ENCODE measurements at regions not wholly inside any gene's neighbourhood (a gene's known extent, or its start where the extent isn't known, plus 50 kb on each side); places are given as distances from the start of the nearest gene placed in this dataset.

- TF ChIP-seq PAX5 (IDR thresholded peaks at IDR 0.05; ENCODE audit: insufficient read depth, low read length, severe bottlenecking) (no peak), POLR2A (IDR thresholded peaks at IDR 0.05; ENCODE audit: low read depth, low read length) (no peak), POLR2AphosphoS5 (IDR thresholded peaks at IDR 0.05; ENCODE audit: low read depth, low read length) (no peak), TAF1 (IDR thresholded peaks at IDR 0.05; ENCODE audit: low read depth, low read length) (no peak), POU2F2 (IDR thresholded peaks at IDR 0.05; ENCODE audit: low read depth, low read length) (no peak)
- DNase-seq (ENCODE audit: insufficient read length, low spot score) (no peak), FAIRE-seq (no peak)
These were observed 256.8 kb downstream of the TOMM20 start for GRCh38 chr1:234871710-234872271.

- TF ChIP-seq PAX5 (IDR thresholded peaks at IDR 0.05; ENCODE audit: insufficient read depth, low read length, severe bottlenecking) = no peak
- TF ChIP-seq POLR2AphosphoS5 (IDR thresholded peaks at IDR 0.05; ENCODE audit: low read depth, low read length) = no peak
- TF ChIP-seq TAF1 (IDR thresholded peaks at IDR 0.05; ENCODE audit: low read depth, low read length) = no peak
- TF ChIP-seq POU2F2 (IDR thresholded peaks at IDR 0.05; ENCODE audit: low read depth, low read length) = no peak
- TF ChIP-seq SPI1 (IDR thresholded peaks at IDR 0.05; ENCODE audit: low read depth, low read length) = no peak
- no peak for TF ChIP-seq POLR2A (IDR thresholded peaks at IDR 0.05; ENCODE audit: low read depth, low read length)
- no peak for DNase-seq (ENCODE audit: insufficient read length, low spot score)
- no peak for FAIRE-seq
These were observed 257.5 kb downstream of the TOMM20 start for GRCh38 chr1:234871039-234871709.

- DNase-seq (ENCODE audit: insufficient read length, low spot score) (no peak), FAIRE-seq (no peak)
These were observed 258.3 kb downstream of the TOMM20 start for GRCh38 chr1:234870020-234870981.

GRCh38 chr1:234869182-234870019, 259.2 kb downstream of the TOMM20 start:
- DNase-seq (ENCODE audit: insufficient read length, low spot score) = no peak
- TF ChIP-seq POLR2A (IDR thresholded peaks at IDR 0.05; ENCODE audit: low read depth, low read length) (no peak), POU2F2 (IDR thresholded peaks at IDR 0.05; ENCODE audit: low read depth, low read length) (no peak), SPI1 (IDR thresholded peaks at IDR 0.05; ENCODE audit: low read depth, low read length) (no peak), POLR2AphosphoS5 (IDR thresholded peaks at IDR 0.05; ENCODE audit: low read depth, low read length) (no peak), TAF1 (IDR thresholded peaks at IDR 0.05; ENCODE audit: low read depth, low read length) (no peak), PAX5 (IDR thresholded peaks at IDR 0.05; ENCODE audit: insufficient read depth, low read length, severe bottlenecking) (no peak)
- no peak for FAIRE-seq

More at GRCh38 chr1:234870020-234870981, 258.3 kb downstream of the TOMM20 start:
- TF ChIP-seq PAX5 (IDR thresholded peaks at IDR 0.05; ENCODE audit: insufficient read depth, low read length, severe bottlenecking) = no peak
- TF ChIP-seq POLR2A (IDR thresholded peaks at IDR 0.05; ENCODE audit: low read depth, low read length) = no peak
- no peak for TF ChIP-seq SPI1 (IDR thresholded peaks at IDR 0.05; ENCODE audit: low read depth, low read length)
- TF ChIP-seq POLR2AphosphoS5 (IDR thresholded peaks at IDR 0.05; ENCODE audit: low read depth, low read length) = no peak
- no peak for TF ChIP-seq TAF1 (IDR thresholded peaks at IDR 0.05; ENCODE audit: low read depth, low read length)
- TF ChIP-seq POU2F2 (IDR thresholded peaks at IDR 0.05; ENCODE audit: low read depth, low read length) = no peak

- FAIRE-seq = no peak
- DNase-seq (ENCODE audit: insufficient read length, low spot score) = no peak
- TF ChIP-seq POLR2AphosphoS5 (IDR thresholded peaks at IDR 0.05; ENCODE audit: low read depth, low read length) (no peak), POLR2A (IDR thresholded peaks at IDR 0.05; ENCODE audit: low read depth, low read length) (no peak), PAX5 (IDR thresholded peaks at IDR 0.05; ENCODE audit: insufficient read depth, low read length, severe bottlenecking) (no peak), SPI1 (IDR thresholded peaks at IDR 0.05; ENCODE audit: low read depth, low read length) (no peak)
These were observed 258.5 kb upstream of the IRF2BP2 start for GRCh38 chr1:234868296-234869147.

- FAIRE-seq (no peak), DNase-seq (ENCODE audit: insufficient read length, low spot score) (no peak)
- TF ChIP-seq POU2F2 (IDR thresholded peaks at IDR 0.05; ENCODE audit: low read depth, low read length) = no peak
- TF ChIP-seq PAX5 (IDR thresholded peaks at IDR 0.05; ENCODE audit: insufficient read depth, low read length, severe bottlenecking) = no peak
- no peak for TF ChIP-seq SPI1 (IDR thresholded peaks at IDR 0.05; ENCODE audit: low read depth, low read length)
- TF ChIP-seq POLR2AphosphoS5 (IDR thresholded peaks at IDR 0.05; ENCODE audit: low read depth, low read length) = no peak
- no peak for TF ChIP-seq TAF1 (IDR thresholded peaks at IDR 0.05; ENCODE audit: low read depth, low read length)
- no peak for TF ChIP-seq POLR2A (IDR thresholded peaks at IDR 0.05; ENCODE audit: low read depth, low read length)
These were observed 256.3 kb upstream of the IRF2BP2 start for GRCh38 chr1:234866007-234866866.

- no peak for FAIRE-seq
These were observed 255.4 kb upstream of the IRF2BP2 start for GRCh38 chr1:234865171-234866006.

More at GRCh38 chr1:234865171-234866006, 255.4 kb upstream of the IRF2BP2 start:
- TF ChIP-seq PAX5 (IDR thresholded peaks at IDR 0.05; ENCODE audit: insufficient read depth, low read length, severe bottlenecking) = no peak
- TF ChIP-seq POLR2A (IDR thresholded peaks at IDR 0.05; ENCODE audit: low read depth, low read length) = no peak
- TF ChIP-seq POLR2AphosphoS5 (IDR thresholded peaks at IDR 0.05; ENCODE audit: low read depth, low read length) = no peak
- TF ChIP-seq POU2F2 (IDR thresholded peaks at IDR 0.05; ENCODE audit: low read depth, low read length) = no peak
- no peak for TF ChIP-seq TAF1 (IDR thresholded peaks at IDR 0.05; ENCODE audit: low read depth, low read length)
- no peak for TF ChIP-seq SPI1 (IDR thresholded peaks at IDR 0.05; ENCODE audit: low read depth, low read length)
- DNase-seq (ENCODE audit: insufficient read length, low spot score) = no peak
